H9 (cell line): ENCODE measurements at regions not wholly inside any gene's neighbourhood (a gene's known extent, or its start where the extent isn't known, plus 50 kb on each side); places are given as distances from the start of the nearest gene placed in this dataset.

Experiments
- DNase-seq: peaks from one replicate; pipeline ENCODE4 v3.0.0-alpha.2; 2017
- H2AFZ ChIP-seq: one replicate; pipeline ENCODE4 v1.6.1; 2013; ENCODE audit warnings: mild to moderate bottlenecking, low read length, control low read depth, moderate library complexity
- H2AK5ac ChIP-seq: 2 replicates; pipeline ENCODE4 v1.6.1; 2013; ENCODE audit warnings: low read length, control low read depth, mixed read lengths; ENCODE audit not compliant: insufficient read length
- H2BK120ac ChIP-seq: one replicate; pipeline ENCODE4 v1.6.1; 2013; ENCODE audit warnings: low read depth, mild to moderate bottlenecking, low read length, control low read depth, inconsistent platforms; ENCODE audit not compliant: poor library complexity, severe bottlenecking
- H2BK12ac ChIP-seq: 2 replicates; pipeline ENCODE4 v1.6.1; 2013; ENCODE audit warnings: low read length, control low read depth, mixed read lengths, low read depth; ENCODE audit not compliant: insufficient read length
- H2BK15ac ChIP-seq: 2 replicates; pipeline ENCODE4 v1.6.1; 2013; ENCODE audit warnings: low read depth, low read length, control low read depth
- H2BK20ac ChIP-seq: one replicate; pipeline ENCODE4 v1.6.1; 2013; ENCODE audit warnings: low read depth, mild to moderate bottlenecking, low read length, control low read depth, inconsistent platforms; ENCODE audit not compliant: poor library complexity, severe bottlenecking
- H2BK5ac ChIP-seq: 2 replicates; pipeline ENCODE4 v1.6.1; 2013; ENCODE audit warnings: low read length, control low read depth, mixed read lengths; ENCODE audit not compliant: insufficient read length
- H3K14ac ChIP-seq: 2 replicates; pipeline ENCODE4 v1.6.1; 2013; ENCODE audit warnings: low read length, control low read depth; ENCODE audit not compliant: insufficient read depth
- H3K18ac ChIP-seq: 2 replicates; pipeline ENCODE4 v1.6.1; 2013; ENCODE audit warnings: low read depth, mild to moderate bottlenecking, mixed read lengths, low read length, control low read depth; ENCODE audit not compliant: insufficient read length
- H3K23ac ChIP-seq: 2 replicates; pipeline ENCODE4 v1.6.1; 2013; ENCODE audit warnings: low read length, control low read depth, mixed read lengths, low read depth; ENCODE audit not compliant: insufficient read length
- H3K23me2 ChIP-seq: 2 replicates; pipeline ENCODE4 v1.6.1; 2013; ENCODE audit warnings: low read depth, mild to moderate bottlenecking, mixed read lengths, low read length, control low read depth; ENCODE audit not compliant: insufficient read length, poor library complexity, severe bottlenecking
- H3K27ac ChIP-seq: 2 replicates; pipeline ENCODE4 v1.5.1; 2013; ENCODE audit warnings: low read length, control low read depth, mixed read lengths, low read depth; ENCODE audit not compliant: insufficient read length
- H3K27me3 ChIP-seq: 2 replicates; pipeline ENCODE4 v1.6.1; 2013; ENCODE audit warnings: low read length, control low read depth, inconsistent platforms; ENCODE audit not compliant: insufficient read depth
- H3K4ac ChIP-seq: 2 replicates; pipeline ENCODE4 v1.6.1; 2013; ENCODE audit warnings: low read depth, mild to moderate bottlenecking, control low read depth, inconsistent platforms, low read length, moderate library complexity
- H3K4me1 ChIP-seq: 2 replicates; pipeline ENCODE4 v1.6.1; 2013; ENCODE audit warnings: low read length, control low read depth, inconsistent platforms; ENCODE audit not compliant: insufficient read depth
- H3K4me2 ChIP-seq: 2 replicates; pipeline ENCODE4 v1.6.1; 2013; ENCODE audit warnings: low read length, control low read depth, mixed read lengths; ENCODE audit not compliant: insufficient read length, insufficient read depth
- H3K56ac ChIP-seq: 2 replicates; pipeline ENCODE4 v1.6.1; 2013; ENCODE audit warnings: low read depth, mild to moderate bottlenecking, mixed read lengths, low read length, control low read depth; ENCODE audit not compliant: insufficient read length
- H3K79me1 ChIP-seq: 2 replicates; pipeline ENCODE4 v1.6.1; 2013; ENCODE audit warnings: low read depth, mild to moderate bottlenecking, moderate library complexity, low read length, control low read depth, inconsistent platforms; ENCODE audit not compliant: insufficient read depth, poor library complexity, severe bottlenecking
- H3K79me2 ChIP-seq: 2 replicates; pipeline ENCODE4 v1.6.1; 2013; ENCODE audit warnings: low read length, control low read depth, inconsistent platforms; ENCODE audit not compliant: insufficient read depth
- H3K9ac ChIP-seq: 2 replicates; pipeline ENCODE4 v1.6.1; 2013; ENCODE audit warnings: low read length, control low read depth, mixed read lengths; ENCODE audit not compliant: insufficient read length; ENCODE audit errors: extremely low read depth
- H3K9me3 ChIP-seq: one replicate; pipeline ENCODE4 v1.6.1; 2013; ENCODE audit warnings: low read depth, low read length, inconsistent platforms; ENCODE audit not compliant: control insufficient read depth
- H3T11ph ChIP-seq: one replicate; pipeline ENCODE4 v1.6.1; 2013; ENCODE audit warnings: mild to moderate bottlenecking, low read length, control low read depth, inconsistent platforms
- H4K20me1 ChIP-seq: one replicate; pipeline ENCODE4 v1.6.1; 2013; ENCODE audit not compliant: control insufficient read depth, insufficient read length, insufficient read depth
- H4K5ac ChIP-seq: 2 replicates; pipeline ENCODE4 v1.6.1; 2013; ENCODE audit warnings: low read depth, mild to moderate bottlenecking, mixed read lengths, low read length, control low read depth; ENCODE audit not compliant: insufficient read length
- H4K8ac ChIP-seq: replicated peaks from 2 replicates; pipeline ENCODE4 v1.6.1; 2013; ENCODE audit warnings: low read length, control low read depth, mixed read lengths, low read depth; ENCODE audit not compliant: insufficient read length
- H4K91ac ChIP-seq: 2 replicates; pipeline ENCODE4 v1.6.1; 2013; ENCODE audit warnings: low read depth, mild to moderate bottlenecking, moderate library complexity, mixed read lengths, low read length, control low read depth; ENCODE audit not compliant: insufficient read length
- H3K27ac Mint-ChIP-seq, 3 experiments: 2 replicates in 2 of 3; 3 replicates in 1 of 3; pipeline ENCODE4 v1.8.0; 2020 to 2021; ENCODE audit warnings: mixed read lengths in 3 of 3, mild to moderate bottlenecking in 1 of 3, moderate library complexity in 1 of 3
- H3K27me3 Mint-ChIP-seq: 2 replicates; pipeline ENCODE4 v1.8.0; 2021; ENCODE audit warnings: low read depth, mild to moderate bottlenecking, moderate library complexity, mixed read lengths
- H3K36me3 Mint-ChIP-seq, 3 experiments: 2 replicates in 2 of 3; 3 replicates in 1 of 3; pipeline ENCODE4 v1.8.0; 2020 to 2021; ENCODE audit warnings: low read depth in 3 of 3, mixed read lengths in 3 of 3; ENCODE audit not compliant: insufficient read depth in 1 of 3
- H3K4me1 Mint-ChIP-seq, 2 experiments: 2 replicates each; pipeline ENCODE4 v1.8.0; 2020; ENCODE audit warnings: mixed read lengths in 2 of 2
- H3K4me3 Mint-ChIP-seq, 2 experiments: 2 replicates in 1 of 2; 3 replicates in 1 of 2; pipeline ENCODE4 v1.8.0; 2020 to 2021; ENCODE audit warnings: mild to moderate bottlenecking in 2 of 2, mixed read lengths in 2 of 2, moderate library complexity in 1 of 2
- H3K9me3 Mint-ChIP-seq, 2 experiments: 2 replicates in 1 of 2; 3 replicates in 1 of 2; pipeline ENCODE4 v1.8.0; 2020; ENCODE audit warnings: mild to moderate bottlenecking in 2 of 2, mixed read lengths in 2 of 2, moderate library complexity in 1 of 2
- CTCF ChIP-seq: fragments of 200-600 bp; sonication (generic); conservative IDR thresholded peaks from 3 replicates; pipeline ENCODE4 v1.8.0; 2021; ENCODE audit warnings: antibody characterized with exemption, mild to moderate bottlenecking
- WGBS: extraction: QIAGEN DNeasy Blood & Tissue Kit; methylation state at CpG from one replicate; pipeline ENCODE4 v1.1.7; 2013; ENCODE audit warnings: missing lambda C conversion rate, low lambda C conversion rate, mixed read lengths; ENCODE audit not compliant: insufficient read length; ENCODE audit errors: extremely low coverage; 5-methylcytosine and 5-hydroxymethylcytosine counted together

- H3K4ac ChIP-seq = no peak overlapping the region
- H3K79me1 ChIP-seq = no peaks in the 10 kb centered on the region
- no peak overlapping the region for H3K4me3 Mint-ChIP-seq
- DNase-seq = no peak
- no peaks in the 10 kb centered on the region for H4K20me1 ChIP-seq
- H2BK120ac ChIP-seq = no peak overlapping the region
- H3K9me3 Mint-ChIP-seq = peaks cover 7 to 8% of the 10 kb centered on the region in 2 experiments; a peak in 4 of 5 replicates
- no peak overlapping the region for H3K27ac ChIP-seq
- H4K91ac ChIP-seq = no peak overlapping the region
- H3T11ph ChIP-seq = no peak overlapping the region
- H3K56ac ChIP-seq = no peak overlapping the region
- H4K5ac ChIP-seq = no peak overlapping the region
- no peaks in the 10 kb centered on the region for H3K27me3 ChIP-seq
- H3K4me1 Mint-ChIP-seq = peaks cover 5 to 8% of the 10 kb centered on the region in 2 experiments
- no peak overlapping the region for H3K9ac ChIP-seq
- H3K4me2 ChIP-seq = no peak overlapping the region
- H2AK5ac ChIP-seq = no peak overlapping the region
- no peak overlapping the region for H2BK12ac ChIP-seq
- H3K23me2 ChIP-seq = no peaks in the 10 kb centered on the region
- no peak overlapping the region for H3K27ac Mint-ChIP-seq
- H3K79me2 ChIP-seq = no peaks in the 10 kb centered on the region
- no peak overlapping the region for H3K14ac ChIP-seq
- H3K36me3 Mint-ChIP-seq = peaks cover 4 to 20% (median 7%) of the 10 kb centered on the region in 3 experiments
- no peak overlapping the region for H2AFZ ChIP-seq
- no peak for TF ChIP-seq CTCF
- H2BK5ac ChIP-seq = no peak overlapping the region
- WGBS = no CpG with 5 or more reads among the region's 1 CpG
- no peak overlapping the region for H4K8ac ChIP-seq
- H3K18ac ChIP-seq = no peak overlapping the region
- H3K4me1 ChIP-seq = 0 out of 2 replicates have a peak, but pooled peaks cover 2% of the 10 kb centered on the region
- no peak overlapping the region for H3K23ac ChIP-seq
- H2BK15ac ChIP-seq = no peak overlapping the region
- H3K9me3 ChIP-seq = no peaks in the 10 kb centered on the region
- no peak overlapping the region for H2BK20ac ChIP-seq
- no peaks in the 10 kb centered on the region for H3K27me3 Mint-ChIP-seq
These were observed 1319.1 kb upstream of the SPRY2 start for GRCh38 chr13:81659984-81660383.
